ENCODE measurements at regions not wholly inside any gene's neighbourhood (a gene's known extent, or its start where the extent isn't known, plus 50 kb on each side); places are given as distances from the start of the nearest gene placed in this dataset.
"Not testable (repeated sequence)": the region's sequence is repeated elsewhere in the genome, so short reads cannot be mapped to it uniquely, and the experiment has no call there.

- DNase-seq (ENCODE audit: low read depth), result peak; percentile 19
- TF ChIP-seq CTCF (conservative IDR thresholded peaks at IDR 0.05; ENCODE audit: control insufficient read depth, insufficient read depth, low read depth, low read length), result no peak
- H3K4me3 ChIP-seq (ENCODE audit: control insufficient read depth, low read depth, low read length), result no peak overlapping the region
Observed at GRCh38 chr5:124512236-124512635, 234.2 kb downstream of the ZNF608 start.

GRCh38 chr5:124511791-124512190 is 234.6 kb downstream of the ZNF608 start:
- peak; percentile 22 for DNase-seq (ENCODE audit: low read depth)
- no peak overlapping the region for H3K4me3 ChIP-seq (ENCODE audit: control insufficient read depth, low read depth, low read length)
- TF ChIP-seq CTCF (conservative IDR thresholded peaks at IDR 0.05; ENCODE audit: control insufficient read depth, insufficient read depth, low read depth, low read length), result no peak

GRCh38 chr5:124507688-124508087 is 238.8 kb downstream of the ZNF608 start:
- H3K4me3 ChIP-seq (ENCODE audit: control insufficient read depth, low read depth, low read length), result no peak overlapping the region
- no peak for DNase-seq (ENCODE audit: low read depth)
- TF ChIP-seq CTCF (conservative IDR thresholded peaks at IDR 0.05; ENCODE audit: control insufficient read depth, insufficient read depth, low read depth, low read length), result no peak

GRCh38 chr5:124504081-124504916 is 242.1 kb downstream of the ZNF608 start:
- DNase-seq (ENCODE audit: low read depth), result no peak
- H3K4me3 ChIP-seq (ENCODE audit: control insufficient read depth, low read depth, low read length), result no peak overlapping the region
- TF ChIP-seq CTCF (conservative IDR thresholded peaks at IDR 0.05; ENCODE audit: control insufficient read depth, insufficient read depth, low read depth, low read length), result no peak

- no peak for TF ChIP-seq CTCF (conservative IDR thresholded peaks at IDR 0.05; ENCODE audit: control insufficient read depth, insufficient read depth, low read depth, low read length)
- no peak for DNase-seq (ENCODE audit: low read depth)
- H3K4me3 ChIP-seq (ENCODE audit: control insufficient read depth, low read depth, low read length), result no peak overlapping the region
Observed at GRCh38 chr5:124502551-124502950, 243.9 kb downstream of the ZNF608 start.

GRCh38 chr5:124499818-124500217 is 246.6 kb downstream of the ZNF608 start:
- not testable (repeated sequence) for DNase-seq (ENCODE audit: low read depth); H3K4me3 ChIP-seq (ENCODE audit: control insufficient read depth, low read depth, low read length)

- not testable (repeated sequence) for DNase-seq (ENCODE audit: low read depth); H3K4me3 ChIP-seq (ENCODE audit: control insufficient read depth, low read depth, low read length)
Observed at GRCh38 chr5:124496968-124497367, 249.5 kb downstream of the ZNF608 start.

All from fibroblast of mammary gland (primary cell).